Suprapubic skin (tissue), 4 donors: ENCODE measurements at regions not wholly inside any gene's neighbourhood (a gene's known extent, or its start where the extent isn't known, plus 50 kb on each side); places are given as distances from the start of the nearest gene placed in this dataset.

Experiments
- CTCF ChIP-seq, 2 donors: fragments of 200-600 bp in 1 of 2; fragments of 450-650 bp in 1 of 2; sonication (generic) in 1 of 2; IDR thresholded peaks; one replicate each; pipeline ENCODE4 v1.5.1; 2016 to 2019; ENCODE audit warnings: antibody characterized with exemption in 2 of 2, mild to moderate bottlenecking in 1 of 2, moderate library complexity in 1 of 2
- POLR2A ChIP-seq, 2 donors: fragments of 450-650 bp; IDR thresholded peaks; one replicate each; pipeline ENCODE4 v1.6.1; 2017; ENCODE audit warnings: antibody characterized with exemption in 2 of 2, mild to moderate bottlenecking in 2 of 2, moderate library complexity in 2 of 2
- POLR2AphosphoS5 ChIP-seq, 3 donors: sonication (generic); formaldehyde crosslinking; IDR thresholded peaks; one replicate each; pipeline ENCODE4 v1.6.1; 2017; ENCODE audit warnings: antibody characterized with exemption in 3 of 3

GRCh38 chr4:100789991-100790390 lies 272.2 kb upstream of the EMCN start:
- no peak for TF ChIP-seq CTCF (IDR thresholded peaks at IDR 0.05)
- no peak for TF ChIP-seq POLR2A (IDR thresholded peaks at IDR 0.05)
- TF ChIP-seq POLR2AphosphoS5 (IDR thresholded peaks at IDR 0.05), result no peak
